BE2C (cell line): ENCODE measurements at regions not wholly inside any gene's neighbourhood (a gene's known extent, or its start where the extent isn't known, plus 50 kb on each side); places are given as distances from the start of the nearest gene placed in this dataset.

Source experiments
- DNase-seq: peaks from one replicate; pipeline ENCODE4 v3.0.0-alpha.2; 2020
- H3K27me3 ChIP-seq: fragments of 250-450 bp; sonication (Bioruptor Pico); 2 replicates; pipeline ENCODE4 v1.5.1; 2020; ENCODE audit warnings: mild to moderate bottlenecking
- H3K36me3 ChIP-seq: fragments of 250-450 bp; sonication (Bioruptor Pico); 2 replicates; pipeline ENCODE4 v1.5.1; 2020; ENCODE audit warnings: mild to moderate bottlenecking
- H3K4me1 ChIP-seq: fragments of 250-450 bp; sonication (Bioruptor Pico); 2 replicates; pipeline ENCODE4 v1.5.1; 2020
- H3K4me3 ChIP-seq: 2 replicates; pipeline ENCODE4 v1.5.1; 2011; ENCODE audit warnings: low read depth, low read length
- H3K9me3 ChIP-seq: fragments of 250-450 bp; sonication (Bioruptor Pico); 2 replicates; pipeline ENCODE4 v1.5.1; 2020
- CTCF ChIP-seq: IDR thresholded peaks from 2 replicates; pipeline ENCODE4 v1.5.1; 2012; ENCODE audit warnings: mild to moderate bottlenecking, low read depth, low read length

- Histone ChIP-seq H3K4me3 (no peak overlapping the region), H3K4me1 (no peaks in the 10 kb centered on the region), H3K36me3 (no peaks in the 10 kb centered on the region), H3K27me3 (no peaks in the 10 kb centered on the region), H3K9me3 (no peaks in the 10 kb centered on the region)
- DNase-seq = no peak
- no peak for TF ChIP-seq CTCF
Observed at GRCh38 chr13:34805347-34805746, 136.7 kb upstream of the NBEA start.

DNA sequence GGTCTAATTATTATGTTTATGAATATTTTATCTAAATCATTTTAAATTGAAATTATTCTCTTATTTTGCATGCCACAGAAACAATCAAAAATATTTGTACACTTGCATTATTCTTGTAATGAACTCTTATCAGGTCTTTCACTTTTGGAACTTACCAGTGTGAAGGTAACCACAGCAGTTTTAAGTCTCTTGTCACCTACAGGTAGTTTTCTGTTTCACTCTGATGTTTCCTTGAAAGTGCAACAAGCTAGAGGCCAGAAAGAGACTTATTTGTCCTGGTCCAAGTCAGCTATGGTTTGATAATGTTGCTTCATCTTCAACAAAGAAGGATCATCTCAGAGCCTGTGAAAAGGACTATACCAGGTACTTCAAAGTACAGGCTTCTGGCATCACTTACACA, 133.4 kb upstream of the NBEA start:
- no peak overlapping the region for H3K4me3 ChIP-seq
- no peaks in the 10 kb centered on the region; the same call in 1 of the 2 replicates for H3K9me3 ChIP-seq
- H3K27me3 ChIP-seq = no peaks in the 10 kb centered on the region
- 0 out of 2 replicates have a peak, but pooled peaks cover 6% of the 10 kb centered on the region for H3K4me1 ChIP-seq
- DNase-seq = no peak
- no peaks in the 10 kb centered on the region for H3K36me3 ChIP-seq
- TF ChIP-seq CTCF = no peak

DNA sequence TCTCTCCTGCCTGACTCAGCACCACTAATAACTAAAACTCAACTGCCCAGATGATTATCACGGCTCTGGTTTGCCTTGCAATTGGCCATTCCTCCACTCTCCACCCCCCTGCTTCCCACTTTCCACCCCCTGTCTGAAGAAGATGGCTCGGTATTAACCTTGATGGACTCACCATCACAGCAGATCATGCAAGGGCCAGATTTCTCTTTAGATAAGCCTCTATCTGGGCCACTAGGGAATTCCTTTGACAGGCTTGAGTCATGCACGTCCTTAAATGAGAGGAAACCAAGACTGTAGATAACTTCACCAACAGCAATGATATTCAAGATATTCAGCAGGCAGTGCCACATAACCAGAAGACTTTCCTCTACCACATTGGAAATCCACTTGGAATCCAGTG, 131.1 kb upstream of the NBEA start:
- Histone ChIP-seq H3K9me3 (no peaks in the 10 kb centered on the region; the same call in 1 of the 2 replicates), H3K27me3 (no peaks in the 10 kb centered on the region), H3K4me1 (0 out of 2 replicates have a peak, but pooled peaks cover 6% of the 10 kb centered on the region), H3K4me3 (no peak overlapping the region), H3K36me3 (no peaks in the 10 kb centered on the region)
- peak; percentile 23 for DNase-seq
- no peak for TF ChIP-seq CTCF

- Histone ChIP-seq H3K4me1 (0 out of 2 replicates have a peak, but pooled peaks cover 6% of the 10 kb centered on the region), H3K4me3 (no peak overlapping the region)
- no peak for TF ChIP-seq CTCF
Observed at GRCh38 chr13:34815526-34815925, 126.5 kb upstream of the NBEA start.

DNA sequence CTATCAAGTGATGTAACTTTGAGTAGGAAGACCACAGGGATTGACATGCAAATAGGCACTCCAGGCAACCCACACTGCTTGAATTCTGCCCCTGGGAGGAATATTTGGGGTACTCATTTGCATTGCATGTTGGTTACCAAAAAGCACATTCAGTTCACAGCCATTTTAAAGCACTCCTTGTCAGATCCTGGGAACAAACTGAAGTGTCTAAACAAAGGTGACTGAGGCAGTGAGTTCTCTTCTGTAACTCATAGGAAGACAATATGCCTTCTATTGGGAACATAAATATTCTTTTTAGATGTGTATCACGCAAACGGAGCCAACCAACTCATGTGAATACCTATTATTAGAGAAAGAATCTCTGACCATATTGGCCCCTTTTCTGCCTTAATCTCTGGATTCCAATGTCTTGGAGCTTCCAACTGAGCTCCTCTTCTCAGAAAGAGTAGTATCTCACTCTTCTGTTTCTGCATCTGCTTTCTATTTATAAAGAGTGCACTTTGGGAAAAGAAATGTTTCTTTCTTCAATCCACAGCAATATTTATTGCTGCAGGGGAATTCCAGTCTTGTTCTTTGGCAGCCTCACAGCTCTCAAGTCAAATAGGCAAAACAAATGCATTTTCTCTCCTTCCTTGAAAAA, 125.7 kb upstream of the NBEA start:
- no peak for DNase-seq
- H3K4me1 ChIP-seq = no peaks in the 10 kb centered on the region
- H3K36me3 ChIP-seq = no peaks in the 10 kb centered on the region
- H3K9me3 ChIP-seq = no peaks in the 10 kb centered on the region; the same call in 1 of the 2 replicates
- H3K4me3 ChIP-seq = no peak overlapping the region
- no peaks in the 10 kb centered on the region for H3K27me3 ChIP-seq
- TF ChIP-seq CTCF = no peak

More at GRCh38 chr13:34815526-34815925, 126.5 kb upstream of the NBEA start:
- no peak for DNase-seq
- Histone ChIP-seq H3K9me3 (no peaks in the 10 kb centered on the region; the same call in 1 of the 2 replicates), H3K36me3 (no peaks in the 10 kb centered on the region), H3K27me3 (no peaks in the 10 kb centered on the region)

DNA sequence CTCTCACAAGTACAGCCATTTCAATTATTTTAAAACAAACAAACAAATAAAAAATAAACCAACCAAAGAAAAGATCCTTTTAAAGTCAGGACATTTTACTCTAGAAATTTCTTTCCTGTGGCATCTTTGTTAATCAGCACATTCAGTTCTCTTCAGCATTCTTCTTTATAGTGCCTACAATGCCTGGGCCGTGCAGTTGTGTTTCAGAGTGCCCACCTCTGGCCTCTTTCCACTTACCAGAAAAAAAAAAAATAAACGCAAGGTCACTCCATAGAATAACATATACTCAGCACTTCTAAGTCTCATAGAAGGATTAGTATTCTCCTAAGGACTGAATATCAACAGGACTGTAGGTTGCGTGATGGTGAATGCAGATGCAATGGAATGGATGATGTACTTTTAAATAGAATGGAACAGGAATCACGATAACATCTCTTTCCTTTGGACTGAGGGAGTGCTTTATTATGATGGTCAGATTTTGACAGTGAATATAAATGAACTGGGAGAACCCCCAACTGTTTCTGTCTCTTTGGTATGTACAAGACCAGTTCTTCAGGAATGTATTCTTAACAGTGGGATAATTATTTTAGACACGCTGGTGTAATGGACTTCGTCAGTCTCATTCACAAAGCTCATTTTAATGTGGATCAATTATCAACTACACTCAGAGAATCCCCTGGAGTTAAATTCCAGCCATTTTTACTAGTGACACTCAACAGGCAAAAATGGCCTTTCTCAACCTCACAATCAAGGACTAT, 125.0 kb upstream of the NBEA start:
- H3K9me3 ChIP-seq = no peaks in the 10 kb centered on the region; the same call in 1 of the 2 replicates
- H3K36me3 ChIP-seq = no peaks in the 10 kb centered on the region
- no peaks in the 10 kb centered on the region for H3K27me3 ChIP-seq
- no peaks in the 10 kb centered on the region for H3K4me1 ChIP-seq
- no peak overlapping the region for H3K4me3 ChIP-seq
- no peak for TF ChIP-seq CTCF
- no peak for DNase-seq
